ENCODE measurements at regions not wholly inside any gene's neighbourhood (a gene's known extent, or its start where the extent isn't known, plus 50 kb on each side); places are given as distances from the start of the nearest gene placed in this dataset.

- H3K4me3 ChIP-seq (replicated peaks in 1 of 2; ENCODE audit: low read depth in 1 of 2, low read length in 2 of 2), result no peak overlapping the region
- H3K4me2 ChIP-seq (ENCODE audit: low read length), result no peak overlapping the region
- no peaks in the 10 kb centered on the region for H3K4me1 ChIP-seq (ENCODE audit: control insufficient read depth in 1 of 2, insufficient read depth in 2 of 2, low read length in 2 of 2)
- intact Hi-C loops (cut with micrococcal nuclease), result no loop called here
- no peaks in the 10 kb centered on the region for H3K79me2 ChIP-seq (ENCODE audit: insufficient read depth, low read length)
- no peaks in the 10 kb centered on the region for H3K27me3 ChIP-seq (ENCODE audit: insufficient read depth, low read length)
- POLR2A ChIA-PET, result no interaction called here
- H3K9me3 ChIP-seq (ENCODE audit: control insufficient read depth in 1 of 2, insufficient read depth in 1 of 2, low read depth in 1 of 2, low read length in 2 of 2), result peaks cover 4 to 11% of the 10 kb centered on the region in 2 experiments; a peak in 3 of 4 replicates
- ATAC-seq (no peak), DNase-seq (ENCODE audit: low read depth, low spot score) (no peak)
- no peak overlapping the region for H3K9ac ChIP-seq (ENCODE audit: low read length)
- CTCF ChIA-PET, result no interaction called here
- H2AFZ ChIP-seq (ENCODE audit: low read depth, low read length, poor library complexity, severe bottlenecking), result no peak overlapping the region
- RAD21 ChIA-PET (ENCODE audit: low non-redundant PET in 1 of 2, low total read pairs in 2 of 2, uncharacterized antibody in 2 of 2, unreplicated experiment in 2 of 2), result no interaction called here
- H3K9me2 ChIP-seq (ENCODE audit: insufficient read depth), result no peaks in the 10 kb centered on the region
- no peak overlapping the region for H3K27ac ChIP-seq (ENCODE audit: low read depth, low read length)
- TF ChIP-seq TCF7L2 (IDR thresholded peaks at IDR 0.05; ENCODE audit: borderline replicate concordance, extremely low read depth, insufficient read depth, insufficient read length) (no peak), FOSL1 (IDR thresholded peaks at IDR 0.05; ENCODE audit: low read depth) (no peak), POLR2A (IDR thresholded peaks at IDR 0.05; ENCODE audit: borderline replicate concordance, extremely low read depth, insufficient read depth, insufficient read length) (no peak), RAD21 (IDR thresholded peaks at IDR 0.05; ENCODE audit: low read depth) (no peak), ZNF274 (IDR thresholded peaks at IDR 0.05; ENCODE audit: low read depth, low read length) (no peak), EGR1 (IDR thresholded peaks at IDR 0.05; ENCODE audit: low read depth) (no peak), ATF3 (IDR thresholded peaks at IDR 0.05) (no peak), ZFX (IDR thresholded peaks at IDR 0.05) (no peak), SP1 (IDR thresholded peaks at IDR 0.05; ENCODE audit: low read depth) (no peak), POLR2AphosphoS5 (IDR thresholded peaks at IDR 0.05; ENCODE audit: low read depth, low read length) (no peak), REST (IDR thresholded peaks at IDR 0.05; ENCODE audit: low read depth) (no peak), SRF (IDR thresholded peaks at IDR 0.05; ENCODE audit: low read depth) (no peak), ELF1 (IDR thresholded peaks at IDR 0.05; ENCODE audit: borderline replicate concordance, low read depth) (no peak), EZH2 (IDR thresholded peaks at IDR 0.05) (no peak), EZH2phosphoT487 (IDR thresholded peaks at IDR 0.05; ENCODE audit: borderline replicate concordance) (no peak), CBX3 (IDR thresholded peaks at IDR 0.05; ENCODE audit: low read depth) (no peak)
- BruUV-seq (replicated peaks), result no TSS peak
- H3K36me3 ChIP-seq (ENCODE audit: control insufficient read depth in 1 of 2, insufficient read depth in 2 of 2, low read length in 2 of 2), result no peaks in the 10 kb centered on the region
- no peaks in the 10 kb centered on the region for H4K20me1 ChIP-seq (ENCODE audit: insufficient read depth)
Measured at GRCh38 chr4:64497491-64497890, 88.2 kb upstream of the TECRL start.

All from HCT116 (cell line).